ENCODE measurements at regions not wholly inside any gene's neighbourhood (a gene's known extent, or its start where the extent isn't known, plus 50 kb on each side); places are given as distances from the start of the nearest gene placed in this dataset.

DNA sequence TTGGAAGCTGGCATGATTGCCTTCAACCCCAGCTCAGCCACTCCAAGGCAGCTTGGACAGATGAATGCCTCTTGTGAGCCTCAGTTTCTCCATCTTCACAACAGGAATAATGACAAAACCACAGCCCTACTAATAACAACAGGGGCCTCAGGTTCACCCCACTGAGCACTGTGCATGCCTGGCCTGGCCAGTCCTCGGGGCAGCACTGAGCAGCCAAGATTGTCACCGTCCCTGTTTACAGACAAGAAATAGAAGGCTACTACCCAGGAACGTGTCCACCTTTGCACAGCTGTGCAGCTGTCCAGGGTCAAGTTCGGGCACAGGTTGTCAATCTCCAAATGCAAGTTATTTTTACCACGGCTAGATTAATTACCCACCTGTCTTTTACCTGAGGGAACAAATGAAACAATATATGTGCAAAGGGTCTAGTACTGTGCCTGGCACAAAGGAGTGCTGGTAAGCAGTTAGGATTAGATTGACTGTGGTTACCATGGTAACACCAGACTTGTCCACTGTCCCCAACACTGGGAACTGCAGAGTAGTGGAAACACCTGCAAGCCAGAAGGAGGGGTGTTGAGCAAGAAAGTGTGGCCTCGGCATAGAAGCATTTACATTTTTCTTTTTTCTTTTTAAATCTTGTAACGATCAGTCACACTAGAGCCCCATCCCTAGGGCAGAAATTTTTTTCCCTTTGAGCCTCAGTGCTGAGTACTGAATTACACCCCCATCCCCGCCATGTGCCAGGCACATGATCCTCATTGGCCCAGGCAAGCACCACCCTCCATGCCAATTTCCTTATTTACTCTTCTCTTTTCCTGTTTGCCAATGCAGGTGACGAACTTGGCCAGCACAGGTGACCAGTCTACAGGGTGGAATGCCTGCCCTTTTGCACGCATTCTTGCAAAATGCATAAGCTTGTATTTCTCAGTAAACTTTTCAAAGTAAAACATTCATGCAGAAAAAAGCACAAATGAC is 66.3 kb upstream of the SLC6A6 start:
- DNase-seq (ENCODE audit: low read depth) = no peak

DNA sequence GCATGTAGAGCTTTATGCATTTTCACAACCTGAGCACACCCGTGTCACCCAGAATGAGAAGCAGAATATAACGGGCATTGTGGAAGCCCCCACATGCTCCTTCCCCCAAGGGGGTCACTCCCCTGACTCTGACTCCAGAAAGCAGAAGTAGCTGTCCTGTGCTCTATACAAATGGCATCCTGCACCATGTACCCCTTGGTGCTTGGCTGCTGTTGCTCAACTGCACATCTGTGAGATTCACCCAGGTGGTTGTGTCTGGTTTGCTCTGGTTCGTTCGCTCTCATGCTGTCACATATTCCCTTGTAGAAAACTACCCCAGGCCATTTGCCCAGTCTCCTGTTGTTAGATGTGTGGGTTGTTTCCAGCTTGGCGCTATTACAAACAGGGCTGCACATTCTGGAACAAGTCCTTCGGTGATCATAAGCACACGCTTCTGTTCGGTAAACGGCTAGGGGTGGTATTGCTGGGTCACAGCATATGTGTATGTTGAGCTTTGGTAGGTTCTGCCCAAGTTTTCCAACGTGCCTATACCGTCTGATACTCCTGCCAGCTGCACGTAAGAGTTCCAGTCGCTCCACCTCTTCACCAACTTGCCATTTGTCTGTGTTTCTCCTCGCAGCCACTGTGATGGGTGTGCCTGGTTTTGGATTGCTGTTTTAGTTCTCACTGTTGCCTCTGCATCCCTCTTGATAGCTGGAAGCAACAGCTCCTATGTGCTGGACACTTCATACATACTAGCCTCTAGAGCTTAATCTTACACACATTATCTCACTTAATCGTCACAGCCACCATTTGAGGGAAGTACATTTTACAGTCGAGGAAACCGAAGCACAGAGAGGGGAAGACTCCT is 65.4 kb upstream of the SLC6A6 start:
- no peak for DNase-seq (ENCODE audit: low read depth)

DNA sequence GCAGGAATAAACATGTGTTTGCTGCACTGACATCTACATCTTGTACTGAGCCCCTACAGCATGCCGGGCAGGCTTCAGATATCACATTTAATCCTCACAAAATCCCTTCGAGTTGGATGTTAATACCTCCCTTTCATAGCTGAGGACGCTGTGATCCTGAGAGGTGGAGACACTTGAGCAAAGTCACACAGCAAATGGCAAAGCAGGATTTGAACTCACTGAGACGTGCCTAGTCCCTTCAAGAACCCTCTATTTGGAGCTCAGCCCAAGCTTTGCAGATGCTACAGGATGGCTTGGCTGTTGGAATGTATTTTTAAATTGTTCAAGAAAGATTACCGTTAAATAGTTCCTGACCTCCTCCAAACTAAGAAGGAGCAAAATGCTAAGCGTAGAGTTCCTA is 64.6 kb upstream of the SLC6A6 start:
- no peak for DNase-seq (ENCODE audit: low read depth)

DNA sequence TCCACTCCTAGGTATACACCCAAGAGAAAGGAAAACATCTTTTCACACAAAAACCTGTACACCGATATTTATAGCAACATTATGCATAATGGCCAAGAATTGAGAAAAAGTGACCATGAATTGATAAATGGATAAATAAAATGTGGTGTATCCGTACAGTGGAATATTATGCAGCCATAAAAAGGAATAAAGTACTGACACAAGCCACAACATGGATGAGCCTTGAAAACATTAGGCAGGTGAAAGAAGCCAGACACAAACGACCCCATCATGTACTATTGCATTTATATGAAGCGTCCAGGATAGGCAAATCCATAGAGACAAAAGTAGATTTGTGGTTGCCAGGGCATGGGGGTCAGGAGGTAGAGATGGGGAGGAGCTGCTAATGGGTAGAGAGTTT is 64.2 kb upstream of the SLC6A6 start:
- no peak for DNase-seq (ENCODE audit: low read depth)

DNA sequence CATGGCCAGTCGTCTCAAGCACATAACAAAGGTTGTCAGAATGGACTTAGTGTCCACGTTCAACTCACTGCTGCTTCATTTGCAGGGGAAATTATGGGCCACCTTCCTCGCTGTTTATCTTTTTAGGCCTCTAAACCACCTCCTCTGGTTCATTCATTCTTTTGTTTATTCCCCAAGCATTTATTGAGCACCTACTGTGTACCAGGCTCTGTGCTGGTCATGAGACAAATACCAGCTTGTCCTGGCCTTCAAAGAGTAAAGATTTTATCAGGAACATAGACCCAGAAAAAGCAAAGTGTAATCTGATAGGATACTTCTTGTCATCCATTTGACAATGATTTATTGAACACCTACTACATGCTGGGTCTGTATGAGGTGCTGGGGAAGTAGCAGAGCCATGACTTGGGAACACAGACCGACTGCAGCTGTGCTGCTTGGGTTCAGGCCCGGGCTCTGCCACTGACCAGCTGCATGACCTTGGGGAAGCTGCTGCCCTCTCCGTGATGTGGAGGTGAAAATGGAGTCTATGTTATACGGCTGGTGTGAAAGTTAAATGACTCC is 63.4 kb upstream of the SLC6A6 start:
- no peak for DNase-seq (ENCODE audit: low read depth)

DNA sequence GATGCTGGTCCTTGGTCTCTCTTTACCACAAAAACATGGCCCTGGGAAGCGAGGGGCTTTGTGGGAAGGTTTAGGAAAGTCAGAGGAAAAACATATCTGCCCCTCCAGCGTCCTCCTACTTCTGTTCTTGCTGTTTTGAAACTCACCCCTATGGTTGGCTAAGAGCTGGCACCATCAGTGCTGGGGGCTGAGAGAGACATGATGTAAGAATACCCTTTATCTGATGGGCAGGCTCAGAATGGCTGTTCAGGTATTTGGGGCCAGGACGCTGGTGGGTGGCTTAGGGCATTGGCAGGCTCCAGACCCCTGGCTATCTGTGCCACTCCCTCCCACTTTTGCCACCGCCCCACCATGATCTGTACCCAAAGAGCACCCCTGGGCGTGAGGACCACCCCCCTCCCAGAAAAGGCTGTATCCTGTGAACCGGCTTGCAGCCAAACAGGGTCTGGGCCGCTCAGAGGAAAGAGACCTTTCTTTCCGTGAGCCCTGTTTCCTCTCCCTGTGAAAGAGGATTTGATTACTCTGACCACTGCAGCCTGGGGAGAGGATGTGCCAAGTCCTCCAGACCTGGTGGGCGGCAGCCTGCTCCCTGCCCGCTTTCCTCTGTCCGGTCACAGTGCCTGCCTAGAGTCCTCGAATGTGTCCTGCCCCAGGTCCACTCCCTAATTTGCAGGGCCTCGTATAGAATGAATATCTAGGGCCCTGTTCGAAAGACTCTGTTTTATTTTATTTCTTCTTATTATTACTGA is 61.3 kb upstream of the SLC6A6 start:
- DNase-seq (ENCODE audit: low read depth) = no peak

DNA sequence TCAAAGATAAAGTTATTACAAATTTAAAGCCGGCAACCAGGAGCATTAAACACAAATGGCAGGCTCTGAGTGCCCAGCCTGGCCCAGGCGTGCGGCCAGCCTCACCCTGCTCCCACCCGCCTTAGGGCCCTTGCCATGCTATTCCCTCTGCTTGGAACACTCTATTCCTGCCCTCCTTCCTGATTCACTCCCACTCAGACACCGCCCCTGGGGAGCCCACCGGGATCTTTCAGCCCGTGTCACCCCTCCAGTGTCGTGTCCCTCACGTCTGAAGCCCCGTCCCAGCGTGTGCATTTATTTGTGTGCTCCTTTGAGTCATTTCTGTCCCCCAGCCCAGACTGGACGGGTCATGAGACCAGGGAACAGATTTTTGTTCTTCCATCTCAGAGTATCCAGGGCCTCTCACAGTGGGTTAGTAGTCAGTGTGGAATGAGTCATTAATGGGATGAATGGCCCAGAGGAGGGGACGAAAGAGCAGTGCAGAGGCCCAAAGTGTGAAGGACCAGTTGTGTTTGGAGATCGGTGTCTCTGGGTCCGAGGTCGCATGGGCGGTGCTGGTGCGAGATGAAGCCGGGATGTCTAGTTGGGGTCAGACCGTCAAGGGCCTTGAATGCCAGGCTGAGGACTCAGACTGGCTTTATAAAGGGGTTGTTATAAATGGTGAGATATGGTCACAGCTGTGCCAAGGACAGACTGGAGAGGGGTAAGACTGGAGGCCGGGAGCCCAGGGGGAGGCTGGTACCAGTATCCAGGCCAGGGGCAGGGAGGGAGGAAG is 58.9 kb upstream of the SLC6A6 start:
- no peak for DNase-seq (ENCODE audit: low read depth)

DNA sequence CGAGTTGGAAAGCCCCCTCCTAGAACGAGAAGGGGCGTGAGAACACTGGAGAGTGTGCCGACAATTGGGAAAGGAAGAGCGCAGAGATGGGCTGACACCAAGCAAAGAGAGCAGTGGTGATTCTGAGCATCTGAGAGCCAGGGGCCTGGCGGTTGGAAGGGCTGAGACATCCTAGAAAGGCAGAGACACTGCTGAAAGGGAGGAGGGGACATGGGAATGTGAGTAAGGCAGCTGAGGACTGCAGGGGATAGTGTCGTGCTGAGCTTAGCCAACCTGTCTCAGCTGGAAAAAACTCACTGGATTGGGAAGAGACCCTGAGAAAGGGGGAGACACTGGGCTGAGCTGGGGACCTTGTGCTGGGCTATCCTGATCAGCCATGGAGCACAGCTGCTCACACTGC is 58.1 kb upstream of the SLC6A6 start:
- DNase-seq (ENCODE audit: low read depth) = no peak

DNA sequence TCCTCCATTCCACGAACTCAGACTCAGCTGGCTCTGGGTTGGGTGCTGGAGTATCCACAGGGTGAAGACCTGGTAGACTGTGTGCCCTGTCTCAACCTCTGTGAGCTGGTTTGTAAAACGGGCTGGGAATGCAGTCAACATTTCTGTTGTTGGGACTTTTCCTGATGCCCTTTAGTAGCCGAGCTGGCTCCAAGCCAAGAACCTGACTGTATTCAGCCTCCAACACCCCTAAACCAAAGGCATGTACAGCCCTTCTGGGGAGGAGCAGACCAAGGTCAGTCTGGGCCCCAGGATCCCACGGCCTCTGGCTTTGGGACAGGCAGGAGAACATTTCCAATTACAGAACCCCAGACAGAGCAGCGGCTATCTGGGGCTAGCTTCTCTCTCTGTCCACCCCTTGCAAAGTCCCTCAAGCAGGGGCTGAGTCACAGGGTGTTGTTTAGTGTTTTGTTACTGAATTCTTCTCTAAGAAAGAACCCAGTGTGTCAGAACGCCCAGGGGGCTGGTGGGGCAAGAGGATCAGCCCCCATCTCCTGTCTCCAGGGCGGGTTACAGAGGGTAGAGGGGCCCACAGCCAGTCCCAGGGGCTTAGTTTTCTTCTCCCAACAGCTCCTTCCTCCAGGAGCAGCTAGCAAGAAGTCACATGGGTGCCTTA is 56.8 kb upstream of the SLC6A6 start:
- DNase-seq (ENCODE audit: low read depth) = no peak

DNA sequence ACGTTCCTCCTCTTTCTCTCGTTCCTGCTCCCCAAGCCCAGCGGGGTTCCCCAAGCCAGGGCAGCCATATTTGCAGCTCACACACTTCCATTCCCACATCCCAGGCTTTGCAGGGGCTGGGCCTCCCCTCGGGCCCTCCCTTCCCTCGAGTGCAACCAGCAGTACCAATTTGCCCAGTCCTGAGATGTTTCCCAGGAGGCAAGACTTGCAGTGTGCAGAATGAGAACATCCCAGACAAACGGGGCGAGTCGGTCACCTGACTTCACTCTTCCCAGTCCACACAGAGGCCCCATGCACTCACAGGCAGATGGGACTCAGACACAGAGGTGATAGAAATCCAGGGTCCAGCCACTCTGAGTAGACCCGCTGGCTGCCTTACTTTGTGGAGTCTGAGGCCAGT is 56.2 kb upstream of the SLC6A6 start:
- DNase-seq (ENCODE audit: low read depth) = no peak

DNA sequence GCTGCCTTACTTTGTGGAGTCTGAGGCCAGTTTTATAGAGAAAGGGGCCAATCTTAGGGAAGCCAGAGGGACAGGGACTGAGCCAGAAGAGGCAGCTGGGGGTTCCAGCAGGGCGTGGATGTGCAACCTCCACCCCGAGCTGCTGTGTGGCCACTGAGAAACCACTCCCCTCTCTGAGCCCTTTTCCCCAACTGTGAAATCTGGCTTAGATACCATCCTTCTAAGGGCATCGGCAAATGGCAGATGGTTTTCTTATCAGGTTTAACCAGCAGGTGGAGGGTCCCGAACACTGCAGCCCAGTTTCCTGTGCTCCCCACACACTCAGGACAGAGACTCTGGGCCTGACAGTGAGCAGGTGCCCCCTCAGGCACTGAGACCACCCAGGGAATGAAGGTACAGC is 55.8 kb upstream of the SLC6A6 start:
- no peak for DNase-seq (ENCODE audit: low read depth)

DNA sequence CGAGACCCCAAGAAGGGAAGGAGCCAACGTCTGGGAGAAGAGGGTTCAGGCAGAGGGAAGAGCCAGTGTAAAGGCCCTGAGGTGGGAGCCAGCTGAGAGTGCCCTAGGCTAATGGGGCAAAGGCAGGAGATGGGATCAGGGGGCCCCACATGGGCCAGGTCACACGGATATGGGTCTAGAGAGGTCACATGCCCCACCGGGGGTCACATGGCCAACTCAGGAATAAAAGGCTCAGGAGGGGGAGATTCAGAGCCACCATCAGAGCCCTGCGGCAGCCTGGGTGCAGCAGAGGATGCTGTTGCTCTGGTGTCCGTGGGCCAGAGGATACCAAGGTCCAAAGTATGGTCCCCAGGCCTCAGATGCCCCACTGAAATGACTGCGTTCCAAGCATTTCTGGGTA is 55.3 kb upstream of the SLC6A6 start:
- DNase-seq (ENCODE audit: low read depth) = no peak

DNA sequence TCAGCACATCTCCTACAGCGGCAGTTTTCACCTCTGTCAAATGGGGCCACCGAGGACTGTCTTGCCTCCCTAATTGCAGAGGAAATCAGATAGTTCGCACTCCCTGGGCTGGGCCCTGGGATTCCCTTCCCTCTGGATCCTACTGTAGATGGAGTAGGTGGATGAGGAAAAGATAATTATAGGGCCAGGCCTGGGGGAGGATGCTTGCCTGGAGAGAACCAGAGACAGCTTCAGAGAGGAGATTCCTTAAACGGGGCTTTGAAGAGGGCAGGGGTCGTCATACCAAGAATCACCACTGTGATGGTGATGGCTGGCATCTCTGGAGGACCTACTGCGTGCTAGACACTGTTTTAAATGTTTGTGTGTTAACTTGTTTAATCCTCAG is 50.8 kb upstream of the SLC6A6 start:
- DNase-seq (ENCODE audit: low read depth) = no peak

DNA sequence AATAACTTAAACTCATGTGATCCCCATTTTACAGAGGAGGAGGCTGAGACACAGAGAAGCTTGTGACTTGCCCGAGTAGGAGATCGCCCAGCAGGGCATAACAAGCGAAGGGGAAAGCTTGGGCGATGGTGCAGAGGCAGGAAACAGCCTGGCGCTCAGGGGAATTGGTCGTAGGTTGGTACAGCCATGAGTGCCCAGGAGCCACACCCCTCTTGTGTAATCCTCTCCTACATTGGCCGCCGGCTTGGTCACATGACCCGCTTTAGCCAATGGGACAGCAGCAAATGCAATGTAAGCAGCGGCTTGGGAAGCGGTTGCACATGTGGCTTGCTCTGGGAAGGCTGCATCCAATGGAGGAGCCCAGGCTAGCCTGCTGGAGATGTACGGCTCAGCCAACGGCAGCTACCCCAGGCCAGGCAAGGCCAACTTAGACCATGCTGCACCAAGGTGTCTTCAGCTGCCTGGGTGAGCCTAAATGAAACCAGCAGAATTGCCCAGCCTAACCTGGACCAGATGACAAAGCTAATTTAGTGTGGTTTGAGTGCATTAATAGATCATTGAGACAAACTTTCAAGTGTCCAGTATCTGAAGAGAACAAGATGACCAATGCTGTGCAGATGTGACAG is 50.3 kb upstream of the SLC6A6 start:
- no peak for DNase-seq (ENCODE audit: low read depth)
